HG02759 (cell line): ENCODE measurements at regions not wholly inside any gene's neighbourhood (a gene's known extent, or its start where the extent isn't known, plus 50 kb on each side); places are given as distances from the start of the nearest gene placed in this dataset.
"Not testable (repeated sequence)": the region's sequence is repeated elsewhere in the genome, so short reads cannot be mapped to it uniquely, and the experiment has no call there.

Source experiments
- ATAC-seq: cut with Tn5 transposase; IDR thresholded peaks from one replicate; pipeline ENCODE4 v1.9.1; 2021; ENCODE audit warnings: mild to moderate bottlenecking, moderate library complexity; ENCODE audit not compliant: unreplicated experiment

GRCh38 chr5:164470312-164470711 is 964.9 kb downstream of the MAT2B start:
- ATAC-seq: no peak

GRCh38 chr5:164472165-164472564 is 966.7 kb downstream of the MAT2B start:
- ATAC-seq: no peak

- no peak for ATAC-seq
These were observed 970.0 kb downstream of the MAT2B start for GRCh38 chr5:164475339-164475977.

- ATAC-seq: no peak
These were observed 975.9 kb downstream of the MAT2B start for GRCh38 chr5:164481270-164481669.

- ATAC-seq: no peak
These were observed 976.9 kb downstream of the MAT2B start for GRCh38 chr5:164482351-164482750.

- ATAC-seq: no peak
These were observed 979.5 kb downstream of the MAT2B start for GRCh38 chr5:164484948-164485347.

- no peak for ATAC-seq
These were observed 982.5 kb downstream of the MAT2B start for GRCh38 chr5:164487939-164488338.

- ATAC-seq: no peak
These were observed 992.1 kb downstream of the MAT2B start for GRCh38 chr5:164497311-164498064.

GRCh38 chr5:164498438-164498837 is 993.0 kb downstream of the MAT2B start:
- no peak for ATAC-seq

GRCh38 chr5:164500856-164501255 is 995.4 kb downstream of the MAT2B start:
- ATAC-seq: no peak

GRCh38 chr5:164501344-164501743 is 995.9 kb downstream of the MAT2B start:
- no peak for ATAC-seq

- peak; percentile 74 for ATAC-seq
These were observed 998.8 kb downstream of the MAT2B start for GRCh38 chr5:164504141-164504772.

- ATAC-seq: no peak
These were observed 1000.4 kb downstream of the MAT2B start for GRCh38 chr5:164505791-164506190.

GRCh38 chr5:164518067-164518740 is 1012.8 kb downstream of the MAT2B start:
- ATAC-seq: no peak

GRCh38 chr5:164518741-164519080 is 1013.3 kb downstream of the MAT2B start:
- ATAC-seq: no peak

- no peak for ATAC-seq
These were observed 1026.9 kb downstream of the MAT2B start for GRCh38 chr5:164532235-164532900.

- ATAC-seq: not testable (repeated sequence)
These were observed 1028.0 kb downstream of the MAT2B start for GRCh38 chr5:164533426-164533825.

- ATAC-seq: no peak
These were observed 1034.8 kb downstream of the MAT2B start for GRCh38 chr5:164540174-164540573.

GRCh38 chr5:164545507-164545906 is 1040.1 kb downstream of the MAT2B start:
- no peak for ATAC-seq

- ATAC-seq: no peak
These were observed 1048.4 kb downstream of the MAT2B start for GRCh38 chr5:164553851-164554250.

- no peak for ATAC-seq
These were observed 1050.4 kb downstream of the MAT2B start for GRCh38 chr5:164555809-164556208.
